ENCODE measurements at regions not wholly inside any gene's neighbourhood (a gene's known extent, or its start where the extent isn't known, plus 50 kb on each side); places are given as distances from the start of the nearest gene placed in this dataset.
A peak's percentile ranks its signal among the peaks of the same experiment; 100 is the strongest.

GRCh38 chr2:192283450-192283849, 88.7 kb upstream of the TMEFF2 start (continued):
- TF ChIP-seq ZNF843 (tag by site-specific recombination; IDR thresholded peaks at IDR 0.05), result no peak
- no peak for TF ChIP-seq PATZ1 (tag by site-specific recombination; IDR thresholded peaks at IDR 0.05)
- no peak for TF ChIP-seq ZNF202 (tag by site-specific recombination; IDR thresholded peaks at IDR 0.05; ENCODE audit: borderline replicate concordance)
- TF ChIP-seq OVOL3 (tag by site-specific recombination; IDR thresholded peaks at IDR 0.05), result no peak
- TF ChIP-seq SP2 (tag by site-specific recombination; IDR thresholded peaks at IDR 0.05), result no peak
- TF ChIP-seq KLF9 (tag by site-specific recombination; IDR thresholded peaks at IDR 0.05; ENCODE audit: low read depth), result no peak
- no peak for TF ChIP-seq KLF7 (tag by site-specific recombination; IDR thresholded peaks at IDR 0.05; ENCODE audit: borderline replicate concordance)
- TF ChIP-seq ZNF785 (tag by site-specific recombination; IDR thresholded peaks at IDR 0.05), result no peak
- TF ChIP-seq ZNF394 (tag by site-specific recombination; IDR thresholded peaks at IDR 0.05; ENCODE audit: borderline replicate concordance), result peak; percentile 61; the same call in 1 of the 2 replicates
- TF ChIP-seq GFI1B (tag by site-specific recombination; IDR thresholded peaks at IDR 0.05), result no peak
- TF ChIP-seq ZNF426 (tag by site-specific recombination; IDR thresholded peaks at IDR 0.05), result peak; percentile 53
- TF ChIP-seq ZNF623 (tag by site-specific recombination; IDR thresholded peaks at IDR 0.05), result 0 out of 2 replicates have a peak, but pooled peaks have one; percentile 24
- TF ChIP-seq ZNF692 (tag by site-specific recombination; IDR thresholded peaks at IDR 0.05), result no peak
- no peak for TF ChIP-seq ZNF677 (tag by site-specific recombination; IDR thresholded peaks at IDR 0.05)
- no peak for TF ChIP-seq ZNF501 (tag by site-specific recombination; IDR thresholded peaks at IDR 0.05)

DNA sequence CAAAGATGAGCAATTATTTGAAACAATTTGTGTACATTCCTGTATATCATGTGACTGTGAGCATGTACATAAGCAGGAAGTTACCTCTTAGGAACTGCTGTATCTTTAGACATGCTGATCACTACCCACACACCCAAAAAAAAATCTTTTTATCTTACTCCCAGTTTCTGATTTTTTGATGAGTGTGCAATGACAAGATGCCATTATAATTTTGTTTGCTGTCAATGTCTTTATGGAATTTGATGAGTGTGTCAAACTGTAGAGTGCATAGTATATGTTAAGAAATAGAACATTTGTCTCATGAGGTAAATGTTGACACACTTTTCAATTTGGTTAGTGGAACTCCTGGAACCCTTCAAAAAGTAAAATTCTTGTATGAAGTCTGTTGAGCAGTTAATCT, 84.0 kb upstream of the TMEFF2 start:
- Histone ChIP-seq H3K4me3 (ENCODE audit: low read depth, low read length) (no peak overlapping the region), H3K36me3 (ENCODE audit: control insufficient read depth in 2 of 2, insufficient read depth in 1 of 2, low read length in 2 of 2) (no peaks in the 10 kb centered on the region), H3K27ac (ENCODE audit: extremely low read depth, low read depth, low read length) (no peak overlapping the region), H3K4me1 (ENCODE audit: control insufficient read depth, insufficient read depth, low read length) (no peaks in the 10 kb centered on the region), H3K9me3 (ENCODE audit: control insufficient read depth, insufficient read depth, low read depth, low read length) (no peaks in the 10 kb centered on the region)
- CTCF ChIA-PET, result no interaction called here
- POLR2A ChIA-PET, result no interaction called here
- TF ChIP-seq ZEB2 (tag by site-specific recombination; IDR thresholded peaks at IDR 0.05), result no peak
- TF ChIP-seq ZNF391 (tag by site-specific recombination; IDR thresholded peaks at IDR 0.05; ENCODE audit: borderline replicate concordance, low read depth), result no peak
- TF ChIP-seq YY1 (tag by site-specific recombination; IDR thresholded peaks at IDR 0.05), result no peak
- no peak for TF ChIP-seq ZNF521 (tag by site-specific recombination; IDR thresholded peaks at IDR 0.05)
- TF ChIP-seq KLF7 (tag by site-specific recombination; IDR thresholded peaks at IDR 0.05; ENCODE audit: borderline replicate concordance), result no peak
- no peak for TF ChIP-seq ZFP37 (tag by site-specific recombination; IDR thresholded peaks at IDR 0.05)
- TF ChIP-seq PRDM6 (tag by site-specific recombination; IDR thresholded peaks at IDR 0.05), result no peak
- TF ChIP-seq, protein P1, sequence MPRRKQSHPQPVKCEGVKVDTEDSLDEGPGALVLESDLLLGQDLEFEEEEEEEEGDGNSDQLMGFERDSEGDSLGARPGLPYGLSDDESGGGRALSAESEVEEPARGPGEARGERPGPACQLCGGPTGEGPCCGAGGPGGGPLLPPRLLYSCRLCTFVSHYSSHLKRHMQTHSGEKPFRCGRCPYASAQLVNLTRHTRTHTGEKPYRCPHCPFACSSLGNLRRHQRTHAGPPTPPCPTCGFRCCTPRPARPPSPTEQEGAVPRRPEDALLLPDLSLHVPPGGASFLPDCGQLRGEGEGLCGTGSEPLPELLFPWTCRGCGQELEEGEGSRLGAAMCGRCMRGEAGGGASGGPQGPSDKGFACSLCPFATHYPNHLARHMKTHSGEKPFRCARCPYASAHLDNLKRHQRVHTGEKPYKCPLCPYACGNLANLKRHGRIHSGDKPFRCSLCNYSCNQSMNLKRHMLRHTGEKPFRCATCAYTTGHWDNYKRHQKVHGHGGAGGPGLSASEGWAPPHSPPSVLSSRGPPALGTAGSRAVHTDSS (tag by site-specific recombination; IDR thresholded peaks at IDR 0.05), result no peak
- TF ChIP-seq ZNF514 (tag by site-specific recombination; IDR thresholded peaks at IDR 0.05), result no peak
- no peak for TF ChIP-seq ZNF843 (tag by site-specific recombination; IDR thresholded peaks at IDR 0.05)
- TF ChIP-seq ZFP41 (tag by site-specific recombination; IDR thresholded peaks at IDR 0.05; ENCODE audit: borderline replicate concordance), result no peak
- no peak for TF ChIP-seq ZNF202 (tag by site-specific recombination; IDR thresholded peaks at IDR 0.05; ENCODE audit: borderline replicate concordance)
- TF ChIP-seq ZNF132 (tag by site-specific recombination; IDR thresholded peaks at IDR 0.05; ENCODE audit: borderline replicate concordance), result no peak
- no peak for TF ChIP-seq ZNF76 (tag by site-specific recombination; IDR thresholded peaks at IDR 0.05; ENCODE audit: borderline replicate concordance, low read depth)
- TF ChIP-seq ZNF362 (tag by site-specific recombination; IDR thresholded peaks at IDR 0.05), result no peak
- TF ChIP-seq SCRT2 (tag by site-specific recombination; IDR thresholded peaks at IDR 0.05), result no peak
- no peak for TF ChIP-seq FEZF1 (tag by site-specific recombination; IDR thresholded peaks at IDR 0.05)
